ENCODE measurements at regions not wholly inside any gene's neighbourhood (a gene's known extent, or its start where the extent isn't known, plus 50 kb on each side); places are given as distances from the start of the nearest gene placed in this dataset.

- no peak for TF ChIP-seq ZNF16 (tag by site-specific recombination; IDR thresholded peaks at IDR 0.05; ENCODE audit: low read depth)
- TF ChIP-seq ZNF37A (tag by site-specific recombination; IDR thresholded peaks at IDR 0.05), result no peak
- TF ChIP-seq HOXA7 (CRISPR knock-in tag; IDR thresholded peaks at IDR 0.05; ENCODE audit: borderline replicate concordance), result no peak
- no peak for TF ChIP-seq TSHZ1 (tag by site-specific recombination; IDR thresholded peaks at IDR 0.05; ENCODE audit: borderline replicate concordance)
- TF ChIP-seq CTCF (tag by site-specific recombination; IDR thresholded peaks at IDR 0.05), result no peak
- no peak for TF ChIP-seq ZEB2 (tag by site-specific recombination; IDR thresholded peaks at IDR 0.05)
- TF ChIP-seq ZNF133 (tag by site-specific recombination; IDR thresholded peaks at IDR 0.05), result no peak
- TF ChIP-seq BCL11A (tag by site-specific recombination; IDR thresholded peaks at IDR 0.05; ENCODE audit: low read depth), result no peak
- no peak for TF ChIP-seq SALL2 (tag by site-specific recombination; IDR thresholded peaks at IDR 0.05; ENCODE audit: borderline replicate concordance)
- TF ChIP-seq PBX3 (CRISPR knock-in tag; IDR thresholded peaks at IDR 0.05), result no peak
- TF ChIP-seq ZNF274 (IDR thresholded peaks at IDR 0.05; ENCODE audit: low read length), result no peak
- no peak for TF ChIP-seq ZNF274 (tag by site-specific recombination; IDR thresholded peaks at IDR 0.05; ENCODE audit: borderline replicate concordance)
- TF ChIP-seq SP3 (tag by site-specific recombination; IDR thresholded peaks at IDR 0.05), result no peak
- TF ChIP-seq KLF1 (tag by site-specific recombination; IDR thresholded peaks at IDR 0.05), result no peak
- no peak for TF ChIP-seq ZNF521 (tag by site-specific recombination; IDR thresholded peaks at IDR 0.05)
These were observed 82.1 kb upstream of the FRY start for GRCh38 chr13:31949486-31949885.
